Neural cell (in vitro differentiated cells): ENCODE measurements at regions not wholly inside any gene's neighbourhood (a gene's known extent, or its start where the extent isn't known, plus 50 kb on each side); places are given as distances from the start of the nearest gene placed in this dataset.

Source experiments
- H2AFZ ChIP-seq: fragments of 200-600, 300-800 bp; sonication (generic), shearing (Covaris generic); 2 replicates; pipeline ENCODE4 v1.6.0; 2014; ENCODE audit warnings: low read depth, mild to moderate bottlenecking, antibody characterized with exemption, low read length, moderate library complexity
- H3F3A ChIP-seq: fragments of 200-600 bp; shearing (Covaris generic); 2 replicates; pipeline ENCODE4 v1.6.1; 2016; ENCODE audit warnings: mild to moderate bottlenecking, moderate library complexity, mixed read lengths, antibody characterized with exemption, low read length; ENCODE audit not compliant: insufficient read depth, poor library complexity, severe bottlenecking
- H3K27ac ChIP-seq: fragments of 200-600, 300-800 bp; sonication (generic), shearing (Covaris generic); 2 replicates; pipeline ENCODE4 v1.5.1; 2014; ENCODE audit warnings: mild to moderate bottlenecking, low read length, moderate library complexity
- H3K27me3 ChIP-seq: fragments of 300-800, 200-600 bp; sonication (generic), shearing (Covaris generic); 2 replicates; pipeline ENCODE4 v1.6.0; 2014; ENCODE audit warnings: mild to moderate bottlenecking, low read depth, low read length, moderate library complexity; ENCODE audit not compliant: insufficient read depth
- H3K36me3 ChIP-seq: fragments of 300-800, 200-600 bp; sonication (generic), shearing (Covaris generic); 2 replicates; pipeline ENCODE4 v1.5.1; 2014; ENCODE audit warnings: mild to moderate bottlenecking, antibody characterized with exemption, low read length, moderate library complexity; ENCODE audit not compliant: insufficient read depth
- H3K4me2 ChIP-seq: fragments of 300-800, 200-600 bp; sonication (generic), shearing (Covaris generic); 2 replicates; pipeline ENCODE4 v1.6.0; 2014; ENCODE audit warnings: mild to moderate bottlenecking, low read length
- H3K4me3 ChIP-seq: fragments of 300-800, 200-600 bp; sonication (generic), shearing (Covaris generic); 2 replicates; pipeline ENCODE4 v1.5.1; 2014; ENCODE audit warnings: mild to moderate bottlenecking, low read length, moderate library complexity
- H3K79me2 ChIP-seq: fragments of 200-600 bp; shearing (Covaris generic); replicated peaks from 2 replicates; pipeline ENCODE4 v1.6.0; 2014; ENCODE audit warnings: mild to moderate bottlenecking, low read length, moderate library complexity; ENCODE audit not compliant: insufficient read depth
- H3K9ac ChIP-seq: fragments of 300-800, 200-600 bp; sonication (generic), shearing (Covaris generic); 2 replicates; pipeline ENCODE4 v1.6.1; 2016; ENCODE audit warnings: mild to moderate bottlenecking, low read length, mixed read lengths
- H3K9me2 ChIP-seq: fragments of 200-600 bp; shearing (Covaris generic); 2 replicates; pipeline ENCODE4 v1.6.1; 2016; ENCODE audit warnings: mild to moderate bottlenecking, low read length, mixed read lengths; ENCODE audit not compliant: insufficient read depth
- H3K9me3 ChIP-seq: fragments of 200-600, 300-800 bp; sonication (generic), shearing (Covaris generic); 2 replicates; pipeline ENCODE4 v1.6.1; 2016; ENCODE audit warnings: mild to moderate bottlenecking, mixed run types, low read length, moderate library complexity, mixed read lengths
- H4K20me1 ChIP-seq: fragments of 200-600 bp; shearing (Covaris generic); 2 replicates; pipeline ENCODE4 v1.6.1; 2016; ENCODE audit warnings: mild to moderate bottlenecking, mixed run types; ENCODE audit not compliant: insufficient read depth
- CTCF ChIP-seq: fragments of 450-650 bp; IDR thresholded peaks from 2 replicates; pipeline ENCODE4 v1.5.1; 2014; ENCODE audit warnings: antibody characterized with exemption, mild to moderate bottlenecking, moderate library complexity; ENCODE audit not compliant: poor library complexity, severe bottlenecking
- EP300 ChIP-seq: fragments of 450-650 bp; conservative IDR thresholded peaks from 2 replicates; pipeline ENCODE4 v1.6.1; 2014; ENCODE audit warnings: antibody characterized with exemption, mild to moderate bottlenecking, moderate library complexity; ENCODE audit not compliant: poor library complexity, severe bottlenecking
- EZH2 ChIP-seq: fragments of 200-600, 300-800 bp; shearing (Covaris generic), sonication (generic); IDR thresholded peaks from 2 replicates; pipeline ENCODE4 v1.6.1; 2014; ENCODE audit warnings: antibody characterized with exemption, low read length, borderline replicate concordance, mild to moderate bottlenecking; ENCODE audit not compliant: insufficient read depth, poor library complexity, severe bottlenecking
- MXI1 ChIP-seq: fragments of 450-650 bp; conservative IDR thresholded peaks from 2 replicates; pipeline ENCODE4 v1.6.1; 2014; ENCODE audit warnings: antibody characterized with exemption, mild to moderate bottlenecking; ENCODE audit not compliant: poor library complexity, severe bottlenecking
- POLR2AphosphoS5 ChIP-seq: IDR thresholded peaks from 2 replicates; pipeline ENCODE4 v1.6.1; 2012
- RAD21 ChIP-seq: fragments of 450-650 bp; conservative IDR thresholded peaks from 2 replicates; pipeline ENCODE4 v1.6.1; 2014; ENCODE audit warnings: antibody characterized with exemption, mild to moderate bottlenecking, moderate library complexity
- REST ChIP-seq: IDR thresholded peaks from 2 replicates; pipeline ENCODE4 v1.6.1; 2012; ENCODE audit warnings: borderline replicate concordance
- SMC3 ChIP-seq: fragments of 450-650 bp; conservative IDR thresholded peaks from 2 replicates; pipeline ENCODE4 v1.6.1; 2014; ENCODE audit warnings: antibody characterized with exemption, mild to moderate bottlenecking, moderate library complexity; ENCODE audit not compliant: poor library complexity
- TAF1 ChIP-seq: IDR thresholded peaks from 2 replicates; pipeline ENCODE4 v1.6.1; 2012; ENCODE audit warnings: low read depth

- TF ChIP-seq POLR2AphosphoS5: peak; percentile 12
- no peak for TF ChIP-seq RAD21
- H3F3A ChIP-seq: peaks cover 3% of the 10 kb centered on the region
- no peaks in the 10 kb centered on the region for H3K36me3 ChIP-seq
- no peaks in the 10 kb centered on the region for H3K9me3 ChIP-seq
- H3K27me3 ChIP-seq: no peaks in the 10 kb centered on the region
- no peaks in the 10 kb centered on the region for H3K79me2 ChIP-seq
- H3K4me2 ChIP-seq: peak overlapping the region; percentile 50
- peak overlapping the region; percentile 91 for H3K27ac ChIP-seq
- no peaks in the 10 kb centered on the region for H3K9me2 ChIP-seq
- H4K20me1 ChIP-seq: no peaks in the 10 kb centered on the region
- H3K9ac ChIP-seq: peak overlapping the region; percentile 40
- H2AFZ ChIP-seq: no peak overlapping the region
- H3K4me3 ChIP-seq: peak overlapping the region; percentile 36
Measured at GRCh38 chr21:17673261-17674020, 60.7 kb upstream of the BTG3 start.

- Histone ChIP-seq H3K9me2 (no peaks in the 10 kb centered on the region), H3K9me3 (no peaks in the 10 kb centered on the region)
Measured at GRCh38 chr21:17671733-17672132, 59.0 kb upstream of the BTG3 start.

More at GRCh38 chr21:17671733-17672132, 59.0 kb upstream of the BTG3 start:
- TF ChIP-seq MXI1: no peak
- TF ChIP-seq EZH2: no peak
- no peak for TF ChIP-seq POLR2AphosphoS5
- no peak for TF ChIP-seq TAF1
- TF ChIP-seq REST: no peak
- TF ChIP-seq SMC3: no peak
- no peak for TF ChIP-seq RAD21
- no peak for TF ChIP-seq CTCF
- no peak for TF ChIP-seq EP300
- H3K36me3 ChIP-seq: no peaks in the 10 kb centered on the region
- no peaks in the 10 kb centered on the region for H3K27me3 ChIP-seq
- no peaks in the 10 kb centered on the region for H4K20me1 ChIP-seq
- H3K4me2 ChIP-seq: no peak overlapping the region
- H3K9ac ChIP-seq: no peak overlapping the region
- peaks cover 3% of the 10 kb centered on the region for H3F3A ChIP-seq
- no peaks in the 10 kb centered on the region for H3K79me2 ChIP-seq
- H2AFZ ChIP-seq: no peak overlapping the region
- no peak overlapping the region for H3K27ac ChIP-seq
- no peak overlapping the region for H3K4me3 ChIP-seq
